ENCODE measurements at regions not wholly inside any gene's neighbourhood (a gene's known extent, or its start where the extent isn't known, plus 50 kb on each side); places are given as distances from the start of the nearest gene placed in this dataset.

- Histone ChIP-seq H3K4me2 (ENCODE audit: insufficient read depth, low read length) (no peak overlapping the region), H3K79me2 (ENCODE audit: control insufficient read depth, insufficient read depth, low read length) (no peaks in the 10 kb centered on the region), H4K20me1 (replicated peaks; ENCODE audit: control insufficient read depth, insufficient read depth, low read length) (no peaks in the 10 kb centered on the region; the same call in 1 of the 2 replicates), H3K36me3 (ENCODE audit: control insufficient read depth, insufficient read depth, low read length) (no peaks in the 10 kb centered on the region), H3K4me1 (replicated peaks in 1 of 2; ENCODE audit: control insufficient read depth in 2 of 2, insufficient read depth in 2 of 2, low read length in 2 of 2) (no peaks in the 10 kb centered on the region), H3K9me3 (replicated peaks; ENCODE audit: control insufficient read depth, insufficient read depth, low read depth, low read length) (no peaks in the 10 kb centered on the region), H3K9me1 (ENCODE audit: control insufficient read depth, insufficient read depth, low read length) (no peaks in the 10 kb centered on the region), H3K9ac (ENCODE audit: insufficient read depth in 1 of 2, low read depth in 2 of 2, low read length in 2 of 2) (no peak overlapping the region), H3K4me3 (no peak overlapping the region), H3K27me3 (ENCODE audit: control insufficient read depth in 2 of 2, insufficient read depth in 2 of 2, low read length in 2 of 2) (peaks cover 12 to 43% of the 10 kb centered on the region in 2 experiments; a peak in 4 of 5 replicates), H3K27ac (ENCODE audit: extremely low read depth, low read depth, low read length) (no peak overlapping the region), H2AFZ (ENCODE audit: low read depth, low read length) (no peak overlapping the region)
- TF ChIP-seq ZNF695 (CRISPR knock-in tag; IDR thresholded peaks at IDR 0.05): no peak
- TF ChIP-seq SOX6 (IDR thresholded peaks at IDR 0.05): no peak
- TF ChIP-seq KAT7 (CRISPR knock-in tag; IDR thresholded peaks at IDR 0.05; ENCODE audit: borderline replicate concordance): no peak
- TF ChIP-seq PHB (CRISPR knock-in tag; IDR thresholded peaks at IDR 0.05): no peak
- no peak for TF ChIP-seq TFAP4 (CRISPR knock-in tag; IDR thresholded peaks at IDR 0.05; ENCODE audit: borderline replicate concordance)
- TF ChIP-seq XRCC4 (IDR thresholded peaks at IDR 0.05; ENCODE audit: extremely low read depth, insufficient read depth, insufficient read length): no peak
- TF ChIP-seq CBFB (CRISPR knock-in tag; IDR thresholded peaks at IDR 0.05): no peak
- in situ Hi-C loops (cut with MboI): no loop called here
- WGBS (ENCODE audit: insufficient coverage, low coverage, missing lambda C conversion rate): 0% methylated on average over 7 of the region's 7 CpGs
- POLR2A ChIA-PET: no interaction called here
- CTCF ChIA-PET (ENCODE audit: low intra/inter-chr PET ratio): no interaction called here
- ATAC-seq (no peak), DNase-seq (ENCODE audit: extremely low read depth in 1 of 4, low spot score in 3 of 4) (no peak), FAIRE-seq (no peak)
- intact Hi-C loops (cut with micrococcal nuclease): no loop called here
- BruUV-seq (replicated peaks): no TSS peak
Observed at GRCh38 chr10:29204070-29204800, 84.6 kb upstream of the LYZL1 start.
